GM18519 (cell line): ENCODE measurements at regions not wholly inside any gene's neighbourhood (a gene's known extent, or its start where the extent isn't known, plus 50 kb on each side); places are given as distances from the start of the nearest gene placed in this dataset.

ENCODE experiments used
- ATAC-seq: cut with Tn5 transposase; IDR thresholded peaks from one replicate; pipeline ENCODE4 v1.9.1; 2021; ENCODE audit warnings: mild to moderate bottlenecking, moderate library complexity; ENCODE audit not compliant: unreplicated experiment, low FRiP score

DNA sequence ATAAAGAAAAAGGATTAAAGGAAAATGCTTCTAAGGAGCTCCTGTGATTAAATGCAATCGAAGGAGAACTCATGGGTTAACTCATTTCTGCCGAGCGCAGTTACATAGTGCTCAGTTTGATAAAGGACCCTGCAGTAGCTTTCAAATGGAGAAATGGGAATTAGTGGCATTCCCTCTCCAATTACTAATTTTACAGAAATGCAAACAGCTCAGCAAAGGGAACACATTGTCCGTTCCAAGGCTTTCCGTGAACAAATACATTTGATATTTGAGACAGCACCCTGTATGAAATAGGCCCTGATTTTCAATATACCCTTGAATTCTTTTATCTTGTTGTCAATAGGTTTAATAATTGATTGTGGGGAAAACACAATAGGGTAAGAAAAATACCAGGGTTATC is 375.9 kb upstream of the TSHZ2 start:
- ATAC-seq: no peak

DNA sequence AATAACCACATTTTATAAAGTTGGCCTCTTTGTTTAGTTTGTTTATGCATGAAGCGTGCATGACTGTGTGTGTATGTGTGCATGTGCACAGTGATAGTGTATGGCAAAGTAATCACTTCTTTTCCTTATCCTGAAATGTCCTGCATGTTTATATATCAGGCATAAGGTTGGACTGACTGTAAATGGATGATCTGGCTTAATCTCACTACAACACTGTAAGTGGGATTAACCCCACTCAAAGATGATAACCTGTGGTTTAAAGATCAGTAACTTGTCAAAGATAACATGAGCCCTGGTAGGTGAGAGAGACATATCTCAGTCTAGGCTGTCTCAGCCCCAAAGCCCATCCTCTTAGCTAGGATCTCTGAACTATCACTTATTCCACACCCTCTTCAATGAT is 376.6 kb upstream of the TSHZ2 start:
- ATAC-seq: no peak

DNA sequence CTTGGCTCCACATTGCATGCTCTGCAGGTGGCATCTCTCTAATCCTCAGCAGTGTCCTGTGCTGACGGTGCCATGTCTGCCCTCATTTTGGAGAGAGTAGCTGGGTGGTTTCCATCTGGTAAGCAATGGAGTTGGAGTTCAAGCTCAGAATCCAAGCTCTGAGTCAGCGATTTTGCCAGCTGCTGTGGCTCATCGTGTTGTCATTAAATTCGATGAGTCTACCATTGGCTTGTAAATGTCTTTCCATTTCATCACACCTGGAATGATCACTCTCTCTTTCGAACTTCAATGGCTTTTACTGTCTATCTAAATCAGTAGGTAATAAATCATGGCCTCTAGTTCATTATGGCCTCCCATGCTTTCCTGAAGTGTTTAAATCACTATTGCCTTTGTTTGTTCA is 378.5 kb upstream of the TSHZ2 start:
- ATAC-seq: no peak

DNA sequence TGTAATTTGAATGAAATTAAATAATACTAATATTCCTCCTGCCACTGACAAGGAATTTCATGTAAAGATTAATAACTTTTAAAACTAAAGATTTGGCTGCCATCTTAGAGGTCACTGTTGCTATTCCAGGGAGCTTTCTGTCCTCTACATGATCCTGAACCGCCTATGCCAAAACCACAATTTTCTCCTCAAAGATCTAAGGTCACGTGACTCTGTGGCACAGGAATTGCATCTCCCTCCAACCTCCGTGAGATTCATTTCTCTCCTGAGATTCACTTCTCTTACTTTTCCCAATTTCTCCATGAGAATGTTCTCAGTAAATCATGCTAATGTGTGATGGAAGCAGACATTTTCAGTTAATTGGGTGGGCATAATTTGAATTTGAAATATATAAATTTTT is 379.6 kb upstream of the TSHZ2 start:
- ATAC-seq: no peak

DNA sequence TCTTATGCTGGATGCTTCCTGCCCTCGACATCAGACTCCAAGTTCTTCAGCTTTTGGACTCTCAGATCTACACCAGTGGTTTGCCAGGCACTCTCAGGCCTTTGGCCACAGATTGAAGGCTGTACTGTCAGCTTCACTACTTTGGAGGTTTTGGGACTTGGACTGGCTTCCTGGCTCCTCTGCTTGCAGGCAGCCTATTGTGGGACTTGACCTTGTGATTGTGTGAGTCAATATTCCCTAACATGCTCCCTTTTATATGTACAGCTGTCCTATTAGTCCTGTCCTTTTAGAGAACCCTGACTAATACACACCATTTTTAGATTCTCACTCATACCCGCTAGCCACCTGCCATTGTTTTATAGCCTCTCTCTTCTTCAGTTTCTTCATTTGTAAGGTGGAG is 382.1 kb upstream of the TSHZ2 start:
- no peak for ATAC-seq

DNA sequence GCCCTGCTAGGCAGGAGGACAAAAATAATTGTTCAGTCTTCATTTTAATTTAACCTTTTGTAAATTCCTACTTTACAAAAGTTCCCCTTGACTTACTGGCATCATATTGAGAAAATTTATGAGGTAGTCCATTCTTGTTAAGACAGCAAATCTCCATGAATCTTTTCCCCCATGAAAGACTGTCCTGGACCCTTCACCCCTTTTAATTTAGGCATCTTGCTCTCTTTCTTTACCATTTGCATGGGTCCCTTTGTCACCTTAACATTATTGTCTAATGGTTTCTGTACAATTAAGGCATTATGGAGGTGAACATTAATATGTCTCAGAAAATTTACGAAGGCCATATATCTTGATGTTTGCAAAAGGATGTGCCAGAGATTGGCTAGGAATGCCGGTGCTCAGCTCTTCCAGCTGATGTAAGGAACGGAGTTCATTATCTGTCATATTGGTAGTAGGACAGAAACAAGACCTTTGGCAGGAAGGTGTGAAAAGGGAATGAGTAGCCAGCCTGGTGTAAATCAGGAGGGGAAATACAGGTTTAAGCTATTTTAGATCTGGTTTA is 382.8 kb upstream of the TSHZ2 start:
- no peak for ATAC-seq

DNA sequence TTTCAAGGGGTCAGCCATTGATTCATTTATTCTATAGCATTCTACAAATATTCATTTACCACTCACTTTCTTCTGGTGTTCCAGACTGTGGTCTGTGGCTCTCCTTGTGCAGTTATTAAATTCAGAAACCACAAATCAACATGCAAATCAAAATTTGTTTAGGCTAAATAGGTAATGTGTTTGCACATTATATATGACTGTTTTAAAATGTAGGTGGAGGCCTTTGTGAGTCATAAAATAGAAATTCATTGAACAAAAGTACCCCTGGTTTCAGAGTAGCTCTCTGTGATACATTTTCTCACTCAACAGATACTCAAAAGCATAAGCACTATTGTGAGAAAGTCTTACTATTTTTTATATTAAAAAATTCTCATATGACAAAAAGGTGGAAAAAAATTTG is 385.5 kb upstream of the TSHZ2 start:
- no peak for ATAC-seq

DNA sequence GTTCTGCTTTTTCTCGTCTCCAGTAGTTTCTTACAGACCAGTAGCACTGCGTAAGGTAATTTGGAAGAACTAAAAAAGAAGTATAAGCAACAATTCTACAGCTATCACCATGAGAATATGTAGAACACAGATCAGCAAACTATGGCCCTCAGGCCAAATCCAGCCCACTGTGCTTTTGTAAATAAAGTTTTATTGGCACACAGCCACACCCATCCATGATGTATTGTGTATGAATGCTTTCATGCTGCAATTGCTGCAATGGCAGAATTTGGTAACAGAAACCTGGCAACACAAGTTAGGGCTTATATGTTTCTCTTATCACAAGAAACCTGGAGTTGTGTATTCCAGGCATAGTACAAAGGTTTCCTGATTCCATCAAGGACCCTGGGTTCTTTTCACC is 386.8 kb upstream of the TSHZ2 start:
- ATAC-seq: no peak

DNA sequence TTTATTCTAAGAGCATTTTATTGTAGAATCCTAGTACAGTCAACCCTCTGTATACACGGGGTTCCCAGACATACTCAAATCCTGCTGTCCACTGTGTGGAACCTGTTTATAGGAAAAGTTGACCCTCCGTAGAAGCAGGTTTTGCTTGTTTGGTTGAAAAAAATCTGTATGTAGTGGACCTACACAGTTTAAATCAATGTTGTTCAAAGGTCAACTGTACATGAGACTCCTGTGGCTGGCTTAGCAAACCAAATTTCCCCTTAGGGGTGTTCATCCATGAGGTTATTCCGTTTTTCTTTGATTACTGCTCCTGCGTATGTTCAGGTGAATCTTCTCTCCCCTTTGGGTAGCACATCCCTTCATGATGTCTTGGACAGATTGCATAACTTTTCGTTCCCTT is 387.0 kb upstream of the ZFP64 start:
- ATAC-seq: no peak

DNA sequence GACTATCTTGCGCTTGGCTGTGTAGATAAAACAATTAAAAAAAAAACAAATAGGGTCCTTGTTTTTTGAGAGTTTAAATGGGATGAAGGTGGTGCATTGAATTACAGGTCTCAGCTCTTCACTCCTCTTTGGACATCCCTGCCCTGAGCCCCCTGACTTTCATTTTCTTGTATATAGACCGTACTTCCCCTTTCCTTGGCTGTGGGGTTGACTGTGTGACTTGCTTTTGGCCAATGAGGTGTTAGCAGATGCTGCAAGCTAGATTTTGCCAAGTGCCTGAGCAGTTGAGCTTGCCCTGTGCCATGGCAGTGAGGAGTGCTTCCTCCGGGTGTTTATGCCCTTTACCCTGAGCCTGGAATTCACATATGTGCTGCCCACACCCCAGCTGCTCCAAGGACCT is 386.1 kb upstream of the ZFP64 start:
- ATAC-seq: no peak

DNA sequence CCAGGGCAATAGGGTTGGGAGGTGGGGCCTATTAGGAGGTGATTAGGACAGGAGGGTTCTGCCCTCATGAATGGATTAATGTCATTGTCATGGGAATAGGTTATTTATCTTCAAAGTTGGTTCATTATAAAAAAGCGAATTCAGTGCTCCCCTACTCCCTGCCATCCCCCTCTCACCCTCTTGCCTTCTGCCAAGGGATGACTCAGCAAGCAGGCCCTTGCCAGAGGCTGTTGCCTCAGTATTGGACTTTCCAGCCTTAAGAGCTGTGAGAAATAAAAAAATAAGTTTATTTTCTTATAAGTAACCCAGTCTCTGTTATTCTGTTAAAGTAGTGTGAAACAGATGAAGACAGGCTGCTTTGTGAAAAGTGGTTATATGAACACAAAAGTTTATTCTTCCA is 381.1 kb upstream of the ZFP64 start:
- ATAC-seq: no peak

DNA sequence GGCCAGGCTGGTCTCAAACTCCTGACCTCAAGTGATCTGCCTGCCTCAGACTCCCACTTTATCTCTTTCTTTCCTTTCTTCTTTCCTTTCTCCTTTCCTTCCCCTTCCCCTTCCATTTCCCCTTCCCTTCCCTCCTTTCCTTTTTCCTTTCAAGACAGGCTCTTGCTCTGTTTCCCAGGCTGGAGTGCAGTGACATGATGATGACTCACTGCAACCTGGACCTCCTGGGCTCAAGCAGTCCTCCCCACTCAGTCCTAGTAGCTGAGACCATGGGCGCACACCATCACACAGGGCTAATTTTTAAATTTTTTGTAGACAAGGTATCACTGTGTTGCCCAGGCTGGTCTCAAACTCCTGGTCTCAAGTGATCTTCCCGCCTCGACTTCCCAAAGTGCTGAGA is 377.6 kb upstream of the ZFP64 start:
- no peak for ATAC-seq

DNA sequence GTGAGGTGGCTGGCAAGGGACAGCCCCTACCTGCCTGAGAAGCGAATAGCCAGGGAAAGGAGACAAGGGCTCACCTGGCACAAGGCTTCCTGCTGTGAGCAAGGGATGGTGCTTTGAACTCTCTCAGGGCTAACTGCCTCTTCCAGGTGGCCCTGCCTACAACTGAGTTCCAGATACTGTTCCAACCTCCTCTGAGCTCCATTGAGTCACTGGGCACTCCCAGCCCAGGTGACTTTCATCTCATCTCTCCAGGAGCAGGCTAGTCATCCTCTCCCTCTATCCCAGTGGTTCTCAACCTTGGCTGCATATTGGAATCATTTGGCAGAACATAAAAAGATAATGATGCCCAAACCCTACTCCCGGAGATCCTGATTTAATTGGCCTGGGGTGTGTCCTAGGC is 374.0 kb upstream of the ZFP64 start:
- ATAC-seq: no peak

DNA sequence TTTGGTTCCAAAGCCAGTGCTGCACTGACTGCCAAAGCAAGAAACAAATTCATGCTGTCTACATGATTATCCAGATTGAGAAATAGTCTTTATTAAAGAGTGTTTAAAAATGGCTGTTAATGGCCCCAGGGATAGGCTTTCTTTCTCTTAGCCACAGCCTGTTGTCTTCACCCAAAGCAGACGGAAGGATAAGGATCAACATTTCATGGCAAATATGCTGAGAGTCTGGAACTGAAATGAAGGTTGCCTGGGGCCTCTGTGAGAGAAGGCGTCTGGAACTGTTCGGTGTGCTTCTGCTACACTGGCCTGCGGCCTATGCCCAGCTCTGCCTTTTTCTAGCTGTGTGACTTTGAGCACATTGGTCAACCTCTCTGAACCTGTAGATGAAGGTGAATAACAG is 373.0 kb upstream of the ZFP64 start:
- no peak for ATAC-seq

DNA sequence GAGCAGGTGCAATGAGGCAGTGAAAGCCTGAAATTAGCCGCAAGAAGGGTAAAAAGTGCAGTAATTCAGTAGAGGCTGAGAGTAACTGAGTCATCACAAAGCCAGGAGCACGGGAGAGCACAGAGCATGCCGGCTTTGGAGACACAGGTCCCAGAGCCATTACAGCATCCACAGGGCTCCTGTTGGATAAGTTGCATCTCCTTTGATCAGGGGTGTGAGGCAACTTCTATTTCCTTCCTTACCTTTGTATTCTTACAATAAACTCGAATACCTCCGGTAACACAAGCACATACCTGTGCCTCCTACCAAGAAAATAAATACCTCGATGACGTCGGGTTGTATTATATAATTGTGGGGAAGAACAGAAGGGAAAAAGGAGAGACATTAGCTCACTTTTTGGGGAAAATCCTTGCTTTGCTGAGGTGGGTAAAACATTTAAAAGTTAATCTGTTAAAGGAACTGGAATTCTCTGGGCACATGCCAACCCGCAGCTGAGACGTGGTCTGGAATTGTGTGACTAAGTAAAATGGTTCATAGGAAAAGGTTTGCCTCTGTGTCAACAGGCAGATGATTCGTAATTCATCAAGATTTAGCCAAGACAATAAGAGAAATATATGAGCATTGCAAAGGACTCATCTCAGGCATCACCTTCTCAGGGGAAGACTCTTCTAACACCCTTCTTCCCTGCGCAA is 360.7 kb upstream of the ZFP64 start:
- ATAC-seq: no peak

DNA sequence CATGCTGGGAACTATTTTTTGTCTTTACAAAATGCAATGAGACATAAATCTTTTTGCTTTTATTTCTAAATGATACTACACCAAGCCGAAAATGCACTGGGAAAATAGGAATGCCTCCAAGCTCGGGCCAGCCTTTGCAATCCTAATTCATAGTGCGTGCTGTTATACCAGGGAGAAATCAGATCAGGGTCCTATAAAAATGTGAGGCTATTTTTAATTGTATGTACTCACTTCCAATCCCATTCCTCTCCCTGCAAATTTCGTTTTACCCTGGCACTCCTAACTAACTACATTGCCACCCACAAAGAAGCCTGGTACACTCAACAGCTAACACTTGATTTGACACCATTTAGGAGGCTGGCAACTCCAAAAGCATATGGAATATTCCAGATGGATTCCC is 350.6 kb upstream of the ZFP64 start:
- ATAC-seq: no peak

DNA sequence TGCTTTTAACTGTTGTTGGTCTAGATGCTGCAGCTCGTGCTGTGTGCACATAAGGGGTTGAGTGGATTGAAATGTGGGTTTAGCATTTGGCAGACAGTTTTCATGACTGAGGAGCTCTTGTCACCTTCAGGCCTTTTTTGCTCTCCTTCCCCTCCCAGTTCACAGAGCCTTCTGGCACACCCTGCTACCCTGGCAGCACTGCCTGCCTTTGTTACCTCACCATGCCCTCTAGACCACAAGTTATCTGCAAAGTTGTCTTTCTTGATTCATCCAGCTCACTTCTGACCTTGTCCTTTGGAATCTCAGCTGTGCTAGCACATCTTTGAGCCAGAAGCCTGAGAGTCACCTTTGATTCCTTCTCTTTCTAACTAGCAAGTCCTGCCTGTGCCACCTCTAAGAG is 348.9 kb upstream of the ZFP64 start:
- no peak for ATAC-seq

DNA sequence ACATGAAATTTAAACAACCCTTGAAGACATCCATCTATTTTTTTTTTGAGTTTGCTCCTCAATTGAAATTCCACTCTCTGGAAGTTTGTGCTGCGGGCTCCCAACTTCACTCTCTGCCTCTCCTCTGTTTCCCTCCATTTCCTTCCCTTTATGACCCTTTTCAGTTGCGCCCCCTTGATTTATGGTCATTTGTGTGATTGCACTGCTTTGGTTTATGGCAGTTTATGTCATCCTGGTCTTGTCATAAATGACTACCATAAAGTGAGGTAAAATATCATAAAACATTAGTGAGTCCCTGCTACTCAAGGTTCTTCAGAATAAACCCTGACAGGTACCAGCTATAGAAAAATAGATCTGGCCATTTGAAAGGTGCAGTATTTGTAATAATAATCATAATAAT is 348.3 kb upstream of the ZFP64 start:
- no peak for ATAC-seq

DNA sequence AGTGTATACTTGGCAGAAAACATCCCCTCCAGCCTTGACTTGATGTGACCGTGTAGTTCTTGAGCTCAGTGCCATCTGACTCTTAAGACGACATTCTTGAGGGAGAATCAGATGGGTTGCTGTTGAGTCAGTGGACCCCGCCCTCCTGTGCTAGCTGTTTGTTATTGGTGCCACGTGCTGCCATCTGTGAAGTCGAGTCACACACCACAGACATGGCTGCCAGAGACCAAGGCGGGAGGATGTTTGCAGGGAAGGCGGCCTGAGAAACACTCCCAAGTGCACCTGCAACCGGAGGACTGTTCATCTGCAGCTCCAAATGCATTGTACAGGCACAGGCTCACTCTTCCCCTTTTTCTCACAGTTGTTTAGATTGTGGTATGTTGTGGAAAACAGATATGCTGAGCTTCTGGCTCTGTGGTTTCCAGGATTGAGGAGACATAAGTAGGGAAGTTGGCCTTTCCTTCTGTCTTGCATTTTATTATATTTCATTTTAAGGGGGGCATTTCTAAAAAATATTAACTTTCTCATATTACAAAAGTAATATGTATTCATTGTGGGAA is 345.3 kb upstream of the ZFP64 start:
- ATAC-seq: no peak

DNA sequence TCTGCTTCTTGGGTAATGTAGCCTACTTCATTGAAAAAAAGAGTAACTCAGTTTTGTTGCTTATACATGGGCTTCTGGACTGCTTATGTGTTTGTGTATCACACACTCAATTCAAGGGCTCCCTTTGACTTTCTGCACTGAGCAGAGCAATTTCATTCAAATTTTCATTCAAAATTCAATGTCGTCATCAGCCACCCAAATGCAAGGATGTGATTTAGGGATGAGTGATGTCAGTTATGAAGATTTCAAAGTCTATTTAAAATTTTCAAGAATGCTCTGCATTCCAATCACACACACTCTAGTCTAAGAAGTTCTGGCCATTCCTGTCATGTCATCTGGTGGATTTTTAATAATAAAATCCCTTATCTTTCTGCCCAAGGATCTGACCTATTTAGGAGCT is 344.5 kb upstream of the ZFP64 start:
- ATAC-seq: no peak

DNA sequence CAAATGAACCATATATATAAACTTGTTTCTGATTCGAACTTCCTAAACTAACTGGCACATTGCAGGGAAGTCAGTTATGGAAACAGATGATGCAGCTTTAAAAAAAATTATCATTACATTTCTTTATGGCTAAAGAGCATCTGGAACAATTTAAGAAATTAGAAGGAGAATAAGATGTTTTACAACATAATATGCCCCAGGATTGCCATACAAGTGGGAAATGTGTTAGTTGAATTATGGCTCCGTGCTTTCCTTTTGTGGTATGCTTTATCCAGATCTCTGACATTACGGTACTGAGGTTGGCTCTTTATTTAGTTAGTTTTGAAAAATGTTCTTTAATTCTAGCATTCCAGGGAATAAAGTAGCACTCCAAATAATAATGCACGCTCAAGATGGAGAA is 343.0 kb upstream of the ZFP64 start:
- ATAC-seq: no peak

DNA sequence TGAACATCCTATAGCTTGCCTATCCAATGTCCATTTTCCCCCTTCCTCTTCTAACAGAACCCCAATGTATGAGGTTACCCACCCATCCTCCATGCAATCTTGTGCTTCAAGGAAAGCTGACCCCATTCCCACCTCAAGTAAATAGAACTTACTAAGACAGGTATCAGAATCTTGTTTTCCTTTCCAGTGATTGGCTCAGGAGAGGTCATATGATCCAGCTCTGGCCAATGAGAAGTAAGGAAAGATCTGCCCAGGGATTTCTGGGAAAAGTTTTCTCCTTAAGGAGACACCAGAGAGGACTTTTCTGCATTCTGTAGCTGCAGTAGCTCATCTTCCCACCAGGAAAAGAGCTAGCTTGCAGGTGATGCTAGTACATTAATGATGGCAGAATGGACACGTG is 341.8 kb upstream of the ZFP64 start:
- no peak for ATAC-seq

DNA sequence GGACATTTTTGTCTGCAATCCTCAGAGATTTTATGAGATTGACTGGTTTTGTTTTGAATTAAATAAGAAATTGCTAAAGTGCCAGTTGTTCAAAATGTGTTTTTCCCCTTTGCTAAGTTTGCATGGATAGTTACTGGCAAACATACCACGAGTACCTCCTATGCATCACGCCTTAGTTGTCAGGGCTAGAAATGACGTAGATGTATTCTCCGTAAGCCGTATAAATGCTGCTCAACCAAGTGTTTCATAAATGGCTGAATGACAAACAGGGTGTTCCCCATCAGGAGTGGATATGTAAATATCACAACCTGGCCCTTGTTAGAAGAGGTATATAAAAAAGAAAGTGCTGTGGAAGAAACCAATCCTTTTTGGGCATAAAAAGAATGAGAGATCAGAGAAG is 341.1 kb upstream of the ZFP64 start:
- no peak for ATAC-seq
